Caco-2 (cell line): ENCODE measurements at regions not wholly inside any gene's neighbourhood (a gene's known extent, or its start where the extent isn't known, plus 50 kb on each side); places are given as distances from the start of the nearest gene placed in this dataset.

Experiments used
- BruUV-seq: library from RNA; stranded (reverse); fragments of 400-500 nt; replicated peaks from 2 replicates; lab custom pipeline; 2021; lab: Mats Ljungman, UMichigan
- CTCF ChIA-PET: fragments of 300-600 bp; sonication (Branson Sonifier 250); formaldehyde crosslinking; loops from one replicate; lab custom pipeline; 2022; ENCODE audit warnings: antibody characterized with exemption; lab: Charles Lee
- POLR2A ChIA-PET: fragments of 300-600 bp; sonication (Branson Sonifier 250); formaldehyde crosslinking; loops from one replicate; lab custom pipeline; 2022; ENCODE audit warnings: antibody characterized with exemption; lab: Charles Lee
- DNase-seq, 2 experiments: peaks; one replicate each; pipeline versions ENCODE4 v3.0.0 to v3.0.0-alpha.2; 2020 to 2022
- H3K27me3 ChIP-seq: replicated peaks from 2 replicates; pipeline ENCODE4 v1.6.0; 2011; ENCODE audit warnings: low read length; ENCODE audit not compliant: control insufficient read depth, insufficient read depth
- H3K36me3 ChIP-seq: 2 replicates; pipeline ENCODE4 v1.5.1; 2011; ENCODE audit warnings: low read length; ENCODE audit not compliant: control insufficient read depth, insufficient read depth
- H3K4me1 ChIP-seq: fragments of 250-450 bp; sonication (Bioruptor Pico); 2 replicates; pipeline ENCODE4 v1.5.1; 2020; ENCODE audit warnings: mild to moderate bottlenecking
- H3K4me3 ChIP-seq: 2 replicates; pipeline ENCODE4 v1.5.1; 2011; ENCODE audit warnings: low read depth, mild to moderate bottlenecking, control low read depth, low read length
- H3K9me3 ChIP-seq: fragments of 250-450 bp; sonication (Bioruptor Pico); 2 replicates; pipeline ENCODE4 v1.5.1; 2020; ENCODE audit warnings: mild to moderate bottlenecking, moderate library complexity
- H3K27ac Mint-ChIP-seq: one replicate; pipeline ENCODE4 v1.8.0; 2022; ENCODE audit warnings: mixed read lengths; ENCODE audit not compliant: unreplicated experiment
- H3K27me3 Mint-ChIP-seq: one replicate; pipeline ENCODE4 v1.8.0; 2022; ENCODE audit warnings: mixed read lengths; ENCODE audit not compliant: insufficient read depth, unreplicated experiment
- H3K36me3 Mint-ChIP-seq: one replicate; pipeline ENCODE4 v1.8.0; 2022; ENCODE audit warnings: mild to moderate bottlenecking, mixed read lengths; ENCODE audit not compliant: insufficient read depth, unreplicated experiment
- H3K4me1 Mint-ChIP-seq: one replicate; pipeline ENCODE4 v1.8.0; 2022; ENCODE audit warnings: low read depth, mixed read lengths; ENCODE audit not compliant: unreplicated experiment
- H3K4me3 Mint-ChIP-seq: one replicate; pipeline ENCODE4 v1.8.0; 2022; ENCODE audit warnings: mild to moderate bottlenecking, moderate library complexity, mixed read lengths; ENCODE audit not compliant: unreplicated experiment
- H3K9me3 Mint-ChIP-seq: one replicate; pipeline ENCODE4 v1.8.0; 2022; ENCODE audit warnings: mixed read lengths; ENCODE audit not compliant: unreplicated experiment
- intact Hi-C: fragments of 100-400 bp; cut with micrococcal nuclease; formaldehyde crosslinking; loops from one replicate; pipeline ENCODE4 v1.10.0; 2022; ENCODE audit not compliant: unreplicated experiment
- TF ChIP-seq, protein P1 (sequence below), 2 experiments: fragments of 200-600 bp in 1 of 2; IDR thresholded peaks; 1 replicate in 1 of 2; 2 replicates in 1 of 2; pipeline versions ENCODE4 v1.5.1 to v1.8.0; 2011 to 2022; ENCODE audit warnings: antibody characterized with exemption in 1 of 2, control low read depth in 1 of 2, inconsistent platforms in 1 of 2, low read depth in 1 of 2, low read length in 1 of 2, mild to moderate bottlenecking in 1 of 2, moderate library complexity in 1 of 2; ENCODE audit not compliant: insufficient read depth in 1 of 2, severe bottlenecking in 1 of 2, unreplicated experiment in 1 of 2

DNA sequence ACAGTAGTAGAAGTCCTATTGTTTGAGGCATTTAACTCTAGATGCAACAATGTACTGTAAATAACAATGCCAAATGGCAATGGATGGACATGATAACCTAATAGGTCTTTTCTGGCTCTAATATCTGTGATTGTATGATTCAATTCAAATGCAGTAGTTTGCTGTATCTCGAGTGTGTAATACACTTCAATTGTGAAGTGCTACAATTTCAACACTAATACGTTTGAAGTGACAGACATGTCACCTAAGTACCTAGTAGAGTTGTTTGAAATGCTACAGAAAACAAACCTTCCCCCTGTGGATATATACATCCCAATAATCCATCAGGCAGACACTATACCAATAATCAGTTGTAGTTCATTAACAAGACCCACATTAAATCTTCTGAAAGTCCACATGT, 305.9 kb upstream of the ITGA1 start:
- DNase-seq: no peak
- no peaks in the 10 kb centered on the region for H3K4me1 ChIP-seq
- TF ChIP-seq, protein P1, sequence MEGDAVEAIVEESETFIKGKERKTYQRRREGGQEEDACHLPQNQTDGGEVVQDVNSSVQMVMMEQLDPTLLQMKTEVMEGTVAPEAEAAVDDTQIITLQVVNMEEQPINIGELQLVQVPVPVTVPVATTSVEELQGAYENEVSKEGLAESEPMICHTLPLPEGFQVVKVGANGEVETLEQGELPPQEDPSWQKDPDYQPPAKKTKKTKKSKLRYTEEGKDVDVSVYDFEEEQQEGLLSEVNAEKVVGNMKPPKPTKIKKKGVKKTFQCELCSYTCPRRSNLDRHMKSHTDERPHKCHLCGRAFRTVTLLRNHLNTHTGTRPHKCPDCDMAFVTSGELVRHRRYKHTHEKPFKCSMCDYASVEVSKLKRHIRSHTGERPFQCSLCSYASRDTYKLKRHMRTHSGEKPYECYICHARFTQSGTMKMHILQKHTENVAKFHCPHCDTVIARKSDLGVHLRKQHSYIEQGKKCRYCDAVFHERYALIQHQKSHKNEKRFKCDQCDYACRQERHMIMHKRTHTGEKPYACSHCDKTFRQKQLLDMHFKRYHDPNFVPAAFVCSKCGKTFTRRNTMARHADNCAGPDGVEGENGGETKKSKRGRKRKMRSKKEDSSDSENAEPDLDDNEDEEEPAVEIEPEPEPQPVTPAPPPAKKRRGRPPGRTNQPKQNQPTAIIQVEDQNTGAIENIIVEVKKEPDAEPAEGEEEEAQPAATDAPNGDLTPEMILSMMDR (IDR thresholded peaks at IDR 0.05; ENCODE audit: insufficient read depth in 1 of 2, low read depth in 1 of 2, low read length in 1 of 2, severe bottlenecking in 1 of 2, unreplicated experiment in 1 of 2): no peak
- intact Hi-C loops: no loop called here
- peaks cover 5% of the 10 kb centered on the region for H3K27me3 Mint-ChIP-seq
- no peak overlapping the region for H3K27ac Mint-ChIP-seq
- H3K9me3 ChIP-seq: peaks cover 3% of the 10 kb centered on the region; the same call in 1 of the 2 replicates
- ChIA-PET CTCF (no interaction called here), POLR2A (no interaction called here)
- no peak overlapping the region for H3K4me3 Mint-ChIP-seq
- H3K36me3 Mint-ChIP-seq: no peaks in the 10 kb centered on the region
- peaks cover 7% of the 10 kb centered on the region for H3K9me3 Mint-ChIP-seq
- no peaks in the 10 kb centered on the region for H3K27me3 ChIP-seq
- BruUV-seq: no TSS peak
- H3K36me3 ChIP-seq: no peaks in the 10 kb centered on the region
- H3K4me1 Mint-ChIP-seq: no peaks in the 10 kb centered on the region
- no peak overlapping the region for H3K4me3 ChIP-seq

DNA sequence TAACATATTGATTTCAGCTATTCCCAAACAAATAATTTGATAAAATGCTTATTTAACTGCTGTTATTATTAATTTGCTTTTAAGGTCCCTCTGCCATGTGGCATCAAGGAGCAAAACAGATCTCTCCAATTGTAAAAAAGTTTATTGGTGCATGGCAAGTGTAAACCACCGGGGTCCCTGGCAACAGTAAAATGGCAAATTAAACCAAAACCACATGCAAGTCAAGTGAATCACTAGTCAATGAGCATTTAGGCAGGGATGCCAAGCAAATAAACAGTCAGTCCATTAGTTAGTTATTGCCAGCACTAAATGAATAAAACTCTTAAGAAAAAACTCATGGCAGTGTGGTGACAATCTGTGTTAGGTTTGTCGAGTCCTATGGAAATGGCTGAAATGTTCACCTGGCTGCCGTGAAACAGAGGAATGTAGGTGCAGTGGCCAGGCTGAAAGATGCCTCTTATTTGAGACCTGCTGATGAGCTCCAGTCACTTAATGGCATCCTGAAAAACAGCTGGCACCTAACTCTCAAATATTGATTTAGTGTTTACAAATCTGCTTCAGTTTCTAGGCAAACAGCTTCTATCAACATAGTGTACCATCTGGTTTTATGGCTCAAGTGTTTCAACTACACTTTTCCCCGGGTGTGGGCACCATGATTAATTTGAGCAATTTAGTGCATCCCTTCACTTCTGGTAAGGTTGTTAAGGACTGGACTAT, 296.5 kb upstream of the ITGA1 start:
- Mint-ChIP-seq H3K4me3 (no peak overlapping the region), H3K9me3 (no peaks in the 10 kb centered on the region), H3K27ac (no peak overlapping the region), H3K4me1 (no peaks in the 10 kb centered on the region), H3K36me3 (no peaks in the 10 kb centered on the region), H3K27me3 (no peaks in the 10 kb centered on the region)
- BruUV-seq: no TSS peak
- DNase-seq: no peak
- Histone ChIP-seq H3K4me3 (no peak overlapping the region), H3K9me3 (no peaks in the 10 kb centered on the region), H3K36me3 (no peaks in the 10 kb centered on the region), H3K27me3 (no peaks in the 10 kb centered on the region), H3K4me1 (no peaks in the 10 kb centered on the region; the same call in 1 of the 2 replicates)
- POLR2A ChIA-PET: no interaction called here
- CTCF ChIA-PET: no interaction called here
- TF ChIP-seq, protein P1 (IDR thresholded peaks at IDR 0.05; ENCODE audit: insufficient read depth in 1 of 2, low read depth in 1 of 2, low read length in 1 of 2, severe bottlenecking in 1 of 2, unreplicated experiment in 1 of 2): no peak
- intact Hi-C loops: loop anchor here (1.0 kb wide), 1 partner anchor 38 kb away; no protein-coding TSS in a partner anchor

DNA sequence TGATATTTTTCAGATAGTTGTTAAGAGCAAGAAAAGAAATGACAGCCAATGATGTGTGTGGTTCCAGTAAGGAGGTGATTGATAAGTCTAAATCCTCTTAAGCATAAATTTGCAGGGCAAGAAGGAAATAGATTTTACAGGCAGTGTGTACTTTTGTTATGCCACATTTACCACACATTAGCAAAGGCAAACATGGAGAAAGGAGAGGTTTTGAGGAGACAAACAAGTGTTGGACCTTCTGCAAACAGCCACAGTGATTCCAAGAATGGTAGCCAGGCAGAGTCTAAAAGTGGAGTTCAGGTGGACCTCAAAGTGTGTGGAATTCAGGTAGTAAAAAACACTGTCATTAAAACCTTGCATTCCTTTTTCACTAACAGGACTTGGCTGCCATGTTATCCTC, 295.9 kb upstream of the ITGA1 start:
- Histone ChIP-seq H3K4me1 (no peaks in the 10 kb centered on the region; the same call in 1 of the 2 replicates), H3K36me3 (no peaks in the 10 kb centered on the region), H3K9me3 (no peaks in the 10 kb centered on the region), H3K4me3 (no peak overlapping the region), H3K27me3 (no peaks in the 10 kb centered on the region)
- intact Hi-C loops: loop anchor here (1.0 kb wide), 1 partner anchor 39 kb away; no protein-coding TSS in a partner anchor
- no peaks in the 10 kb centered on the region for H3K36me3 Mint-ChIP-seq
- no peaks in the 10 kb centered on the region for H3K4me1 Mint-ChIP-seq
- TF ChIP-seq, protein P1 (IDR thresholded peaks at IDR 0.05; ENCODE audit: insufficient read depth in 1 of 2, low read depth in 1 of 2, low read length in 1 of 2, severe bottlenecking in 1 of 2, unreplicated experiment in 1 of 2): no peak
- ChIA-PET CTCF (no interaction called here), POLR2A (no interaction called here)
- no peaks in the 10 kb centered on the region for H3K9me3 Mint-ChIP-seq
- H3K27me3 Mint-ChIP-seq: no peaks in the 10 kb centered on the region
- BruUV-seq: no TSS peak
- H3K27ac Mint-ChIP-seq: no peak overlapping the region
- H3K4me3 Mint-ChIP-seq: no peak overlapping the region
- no peak for DNase-seq
